ENCODE measurements at regions not wholly inside any gene's neighbourhood (a gene's known extent, or its start where the extent isn't known, plus 50 kb on each side); places are given as distances from the start of the nearest gene placed in this dataset.

- Histone ChIP-seq H3K4me3 (ENCODE audit: low read depth, low read length) (no peak overlapping the region), H3K36me3 (ENCODE audit: control insufficient read depth in 2 of 2, insufficient read depth in 1 of 2, low read length in 2 of 2) (no peaks in the 10 kb centered on the region), H3K9me3 (ENCODE audit: control insufficient read depth, insufficient read depth, low read depth, low read length) (no peaks in the 10 kb centered on the region), H3K27ac (ENCODE audit: extremely low read depth, low read depth, low read length) (no peak overlapping the region), H3K4me1 (ENCODE audit: control insufficient read depth, insufficient read depth, low read length) (no peaks in the 10 kb centered on the region)
- TF ChIP-seq ZNF169 (tag by site-specific recombination; IDR thresholded peaks at IDR 0.05) (no peak), ZNF404 (tag by site-specific recombination; IDR thresholded peaks at IDR 0.05) (no peak), ZNF660 (tag by site-specific recombination; IDR thresholded peaks at IDR 0.05) (no peak), ZNF362 (tag by site-specific recombination; IDR thresholded peaks at IDR 0.05) (no peak), ZNF114 (tag by site-specific recombination; IDR thresholded peaks at IDR 0.05) (no peak), SCRT1 (tag by site-specific recombination; IDR thresholded peaks at IDR 0.05; ENCODE audit: borderline replicate concordance) (no peak), ZNF37A (tag by site-specific recombination; IDR thresholded peaks at IDR 0.05) (no peak), ZNF670 (tag by site-specific recombination; IDR thresholded peaks at IDR 0.05; ENCODE audit: low read depth) (no peak), ZNF280D (tag by site-specific recombination; IDR thresholded peaks at IDR 0.05) (no peak)
- POLR2A ChIA-PET: no interaction called here
- CTCF ChIA-PET: no interaction called here
Observed at GRCh38 chrX:20412871-20413486, 146.3 kb upstream of the RPS6KA3 start.

DNA sequence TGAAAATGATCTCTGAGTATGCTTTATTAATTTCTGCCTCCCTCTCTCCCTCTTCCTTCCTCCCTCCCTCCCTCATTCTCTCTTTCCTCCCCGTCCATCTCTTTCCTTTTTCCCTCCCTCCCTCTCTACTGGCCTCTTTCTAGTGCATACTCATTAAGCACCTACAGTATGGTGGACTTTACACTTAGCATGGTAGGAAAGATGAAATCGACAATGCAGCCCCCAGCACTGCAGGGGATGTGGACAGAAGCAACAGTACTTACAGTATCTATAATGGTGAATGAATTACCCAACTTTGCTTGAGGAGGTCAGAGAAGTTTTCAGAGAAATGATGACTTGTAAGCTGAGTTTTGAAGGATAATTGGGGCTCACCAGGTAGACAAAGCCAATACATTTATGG is 143.8 kb upstream of the RPS6KA3 start:
- CTCF ChIA-PET: no interaction called here
- POLR2A ChIA-PET: no interaction called here
- Histone ChIP-seq H3K4me1 (ENCODE audit: control insufficient read depth, insufficient read depth, low read length) (no peaks in the 10 kb centered on the region), H3K27ac (ENCODE audit: extremely low read depth, low read depth, low read length) (no peak overlapping the region), H3K4me3 (ENCODE audit: low read depth, low read length) (no peak overlapping the region), H3K36me3 (ENCODE audit: control insufficient read depth in 2 of 2, insufficient read depth in 1 of 2, low read length in 2 of 2) (no peaks in the 10 kb centered on the region), H3K9me3 (ENCODE audit: control insufficient read depth, insufficient read depth, low read depth, low read length) (no peaks in the 10 kb centered on the region)
- TF ChIP-seq ZNF335 (tag by site-specific recombination; conservative IDR thresholded peaks at IDR 0.05) (no peak), ZNF174 (tag by site-specific recombination; IDR thresholded peaks at IDR 0.05) (no peak), MZF1 (tag by site-specific recombination; IDR thresholded peaks at IDR 0.05; ENCODE audit: borderline replicate concordance) (no peak), ZNF391 (tag by site-specific recombination; IDR thresholded peaks at IDR 0.05; ENCODE audit: borderline replicate concordance, low read depth) (no peak), ZEB2 (tag by site-specific recombination; IDR thresholded peaks at IDR 0.05) (no peak), ZBTB26 (tag by site-specific recombination; optimal IDR thresholded peaks at IDR 0.05) (no peak), ZBTB49 (tag by site-specific recombination; IDR thresholded peaks at IDR 0.05; ENCODE audit: low read depth) (no peak)
- TF ChIP-seq, protein P1, sequence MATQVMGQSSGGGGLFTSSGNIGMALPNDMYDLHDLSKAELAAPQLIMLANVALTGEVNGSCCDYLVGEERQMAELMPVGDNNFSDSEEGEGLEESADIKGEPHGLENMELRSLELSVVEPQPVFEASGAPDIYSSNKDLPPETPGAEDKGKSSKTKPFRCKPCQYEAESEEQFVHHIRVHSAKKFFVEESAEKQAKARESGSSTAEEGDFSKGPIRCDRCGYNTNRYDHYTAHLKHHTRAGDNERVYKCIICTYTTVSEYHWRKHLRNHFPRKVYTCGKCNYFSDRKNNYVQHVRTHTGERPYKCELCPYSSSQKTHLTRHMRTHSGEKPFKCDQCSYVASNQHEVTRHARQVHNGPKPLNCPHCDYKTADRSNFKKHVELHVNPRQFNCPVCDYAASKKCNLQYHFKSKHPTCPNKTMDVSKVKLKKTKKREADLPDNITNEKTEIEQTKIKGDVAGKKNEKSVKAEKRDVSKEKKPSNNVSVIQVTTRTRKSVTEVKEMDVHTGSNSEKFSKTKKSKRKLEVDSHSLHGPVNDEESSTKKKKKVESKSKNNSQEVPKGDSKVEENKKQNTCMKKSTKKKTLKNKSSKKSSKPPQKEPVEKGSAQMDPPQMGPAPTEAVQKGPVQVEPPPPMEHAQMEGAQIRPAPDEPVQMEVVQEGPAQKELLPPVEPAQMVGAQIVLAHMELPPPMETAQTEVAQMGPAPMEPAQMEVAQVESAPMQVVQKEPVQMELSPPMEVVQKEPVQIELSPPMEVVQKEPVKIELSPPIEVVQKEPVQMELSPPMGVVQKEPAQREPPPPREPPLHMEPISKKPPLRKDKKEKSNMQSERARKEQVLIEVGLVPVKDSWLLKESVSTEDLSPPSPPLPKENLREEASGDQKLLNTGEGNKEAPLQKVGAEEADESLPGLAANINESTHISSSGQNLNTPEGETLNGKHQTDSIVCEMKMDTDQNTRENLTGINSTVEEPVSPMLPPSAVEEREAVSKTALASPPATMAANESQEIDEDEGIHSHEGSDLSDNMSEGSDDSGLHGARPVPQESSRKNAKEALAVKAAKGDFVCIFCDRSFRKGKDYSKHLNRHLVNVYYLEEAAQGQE (tag by site-specific recombination; IDR thresholded peaks at IDR 0.05): no peak
